GM12874 (cell line): ENCODE measurements at regions not wholly inside any gene's neighbourhood (a gene's known extent, or its start where the extent isn't known, plus 50 kb on each side); places are given as distances from the start of the nearest gene placed in this dataset.

Experiments used
- TF ChIP-seq, protein P1 (sequence below): IDR thresholded peaks from 2 replicates; pipeline ENCODE4 v1.5.1; 2011; ENCODE audit warnings: low read depth, mild to moderate bottlenecking, control low read depth, low read length, moderate library complexity; ENCODE audit not compliant: insufficient read depth

DNA sequence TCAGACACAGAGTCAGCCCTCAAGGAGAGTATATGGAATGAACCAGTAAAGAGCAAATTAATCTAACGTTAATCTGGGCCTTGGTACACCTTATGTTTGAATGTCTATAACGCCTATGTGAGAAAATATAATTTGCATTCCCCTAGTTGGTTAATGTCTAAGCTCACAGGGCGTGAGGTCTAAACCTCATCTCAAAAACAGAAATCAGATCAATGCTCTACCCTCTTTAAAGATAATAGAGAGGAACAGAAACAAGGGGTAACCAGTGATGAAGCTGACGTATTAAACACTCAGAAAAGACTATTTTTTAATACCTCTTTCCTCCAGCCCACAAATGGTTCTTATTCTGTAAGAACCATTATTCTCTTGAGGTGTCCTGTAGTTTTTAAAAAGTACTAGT lies 369.2 kb upstream of the NOCT start:
- TF ChIP-seq, protein P1, sequence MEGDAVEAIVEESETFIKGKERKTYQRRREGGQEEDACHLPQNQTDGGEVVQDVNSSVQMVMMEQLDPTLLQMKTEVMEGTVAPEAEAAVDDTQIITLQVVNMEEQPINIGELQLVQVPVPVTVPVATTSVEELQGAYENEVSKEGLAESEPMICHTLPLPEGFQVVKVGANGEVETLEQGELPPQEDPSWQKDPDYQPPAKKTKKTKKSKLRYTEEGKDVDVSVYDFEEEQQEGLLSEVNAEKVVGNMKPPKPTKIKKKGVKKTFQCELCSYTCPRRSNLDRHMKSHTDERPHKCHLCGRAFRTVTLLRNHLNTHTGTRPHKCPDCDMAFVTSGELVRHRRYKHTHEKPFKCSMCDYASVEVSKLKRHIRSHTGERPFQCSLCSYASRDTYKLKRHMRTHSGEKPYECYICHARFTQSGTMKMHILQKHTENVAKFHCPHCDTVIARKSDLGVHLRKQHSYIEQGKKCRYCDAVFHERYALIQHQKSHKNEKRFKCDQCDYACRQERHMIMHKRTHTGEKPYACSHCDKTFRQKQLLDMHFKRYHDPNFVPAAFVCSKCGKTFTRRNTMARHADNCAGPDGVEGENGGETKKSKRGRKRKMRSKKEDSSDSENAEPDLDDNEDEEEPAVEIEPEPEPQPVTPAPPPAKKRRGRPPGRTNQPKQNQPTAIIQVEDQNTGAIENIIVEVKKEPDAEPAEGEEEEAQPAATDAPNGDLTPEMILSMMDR = no peak

- TF ChIP-seq, protein P1 = no peak
These were observed 370.3 kb upstream of the NOCT start for GRCh38 chr4:138645289-138645688.

DNA sequence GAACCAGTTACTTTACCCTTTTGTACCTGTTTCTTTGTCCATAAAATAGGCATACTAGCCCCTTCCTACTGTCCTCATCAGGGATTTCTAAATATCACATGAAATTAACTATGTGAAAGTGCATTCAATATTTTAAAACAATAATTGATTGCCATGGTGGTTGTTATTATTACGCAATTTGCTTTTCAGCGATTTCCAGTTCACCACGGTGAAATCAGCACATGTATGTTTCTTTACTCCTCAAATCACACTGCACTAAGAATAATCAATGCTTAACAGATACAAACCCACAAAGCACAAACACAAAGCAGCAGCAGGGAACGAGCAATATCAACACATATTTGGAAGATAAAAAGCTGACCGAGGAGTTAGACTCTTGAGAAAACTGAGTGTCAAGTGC lies 371.3 kb upstream of the NOCT start:
- TF ChIP-seq, protein P1 = no peak

DNA sequence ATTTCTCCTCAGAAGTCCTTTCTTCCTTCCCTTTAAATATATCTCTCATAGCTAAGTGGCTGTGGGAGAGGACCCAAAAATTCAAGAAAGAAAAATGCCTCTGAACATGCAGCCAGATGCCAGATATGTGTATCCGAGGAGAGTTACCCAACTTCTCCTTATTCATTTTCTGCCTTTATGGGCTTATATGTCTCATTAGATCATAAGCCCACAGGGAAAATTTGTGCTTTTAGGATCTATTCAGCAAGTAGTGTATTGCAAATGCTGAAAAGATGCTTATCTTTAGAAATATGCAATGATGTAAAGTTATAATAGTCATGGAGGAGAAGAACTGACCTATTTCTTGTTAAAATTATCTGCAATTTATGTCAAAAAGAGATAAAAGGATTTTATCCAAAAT lies 371.8 kb upstream of the NOCT start:
- TF ChIP-seq, protein P1 = no peak

GRCh38 chr4:138639018-138639741 lies 376.4 kb upstream of the NOCT start:
- TF ChIP-seq, protein P1 = no peak

DNA sequence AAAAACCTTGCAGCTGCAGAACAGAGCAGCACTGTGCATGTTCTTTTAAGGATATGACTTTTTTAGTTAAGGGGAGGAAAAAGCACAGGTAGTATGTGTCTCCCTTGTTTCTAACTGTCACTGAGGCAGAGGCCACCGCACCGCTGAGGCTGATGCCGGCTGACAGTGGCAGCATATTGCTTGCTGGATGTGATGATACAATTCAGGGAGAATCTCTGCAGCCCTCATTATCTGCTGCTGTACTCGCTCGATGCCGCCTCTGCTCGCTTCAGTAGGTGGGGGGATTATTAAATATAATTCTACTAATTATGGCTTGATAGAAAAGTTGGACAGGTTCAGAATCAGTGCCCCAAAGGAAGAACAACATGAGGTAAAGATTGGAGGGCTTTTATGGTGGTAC lies 378.8 kb upstream of the NOCT start:
- TF ChIP-seq, protein P1 = no peak

DNA sequence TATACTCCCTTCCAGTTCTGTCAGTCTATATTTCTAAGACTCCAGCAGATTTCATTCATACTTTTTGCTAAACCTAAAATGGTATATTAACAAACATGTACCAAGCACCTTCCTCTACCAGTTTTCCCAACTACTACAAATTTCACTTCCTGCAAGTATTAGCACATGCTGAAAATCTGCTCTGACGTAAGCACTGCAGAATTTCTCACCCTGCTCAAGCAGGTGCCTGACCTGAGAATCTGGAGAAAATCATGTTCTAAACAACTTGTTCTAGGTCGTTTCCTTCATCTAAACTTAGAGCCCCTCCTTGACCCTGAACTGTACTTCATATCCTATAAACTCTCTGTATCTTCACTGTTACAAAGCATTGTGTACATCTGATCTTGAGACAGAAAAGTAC lies 380.7 kb upstream of the NOCT start:
- TF ChIP-seq, protein P1 = no peak
